ENCODE measurements at regions not wholly inside any gene's neighbourhood (a gene's known extent, or its start where the extent isn't known, plus 50 kb on each side); places are given as distances from the start of the nearest gene placed in this dataset. TPM values are rescaled to one million over a fixed set of nuclear protein-coding genes. Genes with fewer than 3 reads are reported as not detected.

Small RNAs in the stretch of these regions (small RNA-seq; reads per million reads assigned to genes)
- gene AL365203.1: not detected
- gene MTND4LP11: not detected
- not detected for gene RN7SL847P

Measured in liver (tissue), 1 donor.